ENCODE measurements at regions not wholly inside any gene's neighbourhood (a gene's known extent, or its start where the extent isn't known, plus 50 kb on each side); places are given as distances from the start of the nearest gene placed in this dataset.

DNA sequence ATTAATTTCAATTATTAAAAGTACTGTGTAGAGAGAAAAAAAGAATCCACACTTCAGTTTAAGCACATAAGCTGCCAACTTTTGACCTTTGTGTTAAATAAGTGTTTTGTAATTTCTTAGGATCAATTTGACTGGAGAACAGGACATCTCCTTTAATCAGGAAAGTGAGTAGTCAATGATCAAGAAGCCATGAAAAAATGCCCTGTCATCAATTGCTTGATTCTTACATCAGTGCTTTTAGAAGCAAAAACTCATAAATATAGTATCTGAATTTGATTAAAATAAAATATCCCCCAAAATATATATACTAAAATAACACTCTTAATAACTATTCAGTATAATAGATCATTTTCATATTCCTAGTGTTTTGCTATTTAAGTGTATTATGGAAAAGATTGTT lies 409.0 kb downstream of the TAFA4 start:
- TF ChIP-seq, protein P1, sequence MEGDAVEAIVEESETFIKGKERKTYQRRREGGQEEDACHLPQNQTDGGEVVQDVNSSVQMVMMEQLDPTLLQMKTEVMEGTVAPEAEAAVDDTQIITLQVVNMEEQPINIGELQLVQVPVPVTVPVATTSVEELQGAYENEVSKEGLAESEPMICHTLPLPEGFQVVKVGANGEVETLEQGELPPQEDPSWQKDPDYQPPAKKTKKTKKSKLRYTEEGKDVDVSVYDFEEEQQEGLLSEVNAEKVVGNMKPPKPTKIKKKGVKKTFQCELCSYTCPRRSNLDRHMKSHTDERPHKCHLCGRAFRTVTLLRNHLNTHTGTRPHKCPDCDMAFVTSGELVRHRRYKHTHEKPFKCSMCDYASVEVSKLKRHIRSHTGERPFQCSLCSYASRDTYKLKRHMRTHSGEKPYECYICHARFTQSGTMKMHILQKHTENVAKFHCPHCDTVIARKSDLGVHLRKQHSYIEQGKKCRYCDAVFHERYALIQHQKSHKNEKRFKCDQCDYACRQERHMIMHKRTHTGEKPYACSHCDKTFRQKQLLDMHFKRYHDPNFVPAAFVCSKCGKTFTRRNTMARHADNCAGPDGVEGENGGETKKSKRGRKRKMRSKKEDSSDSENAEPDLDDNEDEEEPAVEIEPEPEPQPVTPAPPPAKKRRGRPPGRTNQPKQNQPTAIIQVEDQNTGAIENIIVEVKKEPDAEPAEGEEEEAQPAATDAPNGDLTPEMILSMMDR (IDR thresholded peaks at IDR 0.05; ENCODE audit: borderline replicate concordance, extremely low read depth, low read length, poor library complexity, severe bottlenecking): no peak
- TF ChIP-seq EZH2 (IDR thresholded peaks at IDR 0.05; ENCODE audit: borderline replicate concordance, low read depth, low read length, severe bottlenecking): no peak

Measured in DND-41 (cell line).